Hepatocyte (in vitro differentiated cells): ENCODE measurements at regions not wholly inside any gene's neighbourhood (a gene's known extent, or its start where the extent isn't known, plus 50 kb on each side); places are given as distances from the start of the nearest gene placed in this dataset.

Experiments
- DNase-seq: peaks from one replicate; pipeline ENCODE4 v3.0.0-alpha.2; 2016; ENCODE audit warnings: low spot score
- H2AFZ ChIP-seq: fragments of 200-600 bp; sonication (generic); 2 replicates; pipeline ENCODE4 v1.6.0; 2016; ENCODE audit warnings: antibody characterized with exemption, mild to moderate bottlenecking
- H3K27ac ChIP-seq: fragments of 200-600 bp; sonication (generic); 2 replicates; pipeline ENCODE4 v1.5.1; 2016; ENCODE audit warnings: mild to moderate bottlenecking
- H3K27me3 ChIP-seq: fragments of 200-600 bp; sonication (generic); 2 replicates; pipeline ENCODE4 v1.6.1; 2016
- H3K36me3 ChIP-seq: fragments of 200-600 bp; sonication (generic); replicated peaks from 2 replicates; pipeline ENCODE4 v1.5.1; 2016; ENCODE audit warnings: low read depth; ENCODE audit not compliant: insufficient read depth
- H3K4me1 ChIP-seq: fragments of 200-600 bp; sonication (generic); 2 replicates; pipeline ENCODE4 v1.5.1; 2016; ENCODE audit warnings: mild to moderate bottlenecking, moderate library complexity; ENCODE audit not compliant: insufficient read depth
- H3K4me2 ChIP-seq: fragments of 200-600 bp; sonication (generic); 2 replicates; pipeline ENCODE4 v1.6.0; 2016
- H3K4me3 ChIP-seq: fragments of 200-600 bp; sonication (generic); 2 replicates; pipeline ENCODE4 v1.5.1; 2016; ENCODE audit warnings: mild to moderate bottlenecking
- H3K79me2 ChIP-seq: fragments of 200-600 bp; sonication (generic); 2 replicates; pipeline ENCODE4 v1.6.0; 2017; ENCODE audit warnings: mild to moderate bottlenecking
- H3K9me2 ChIP-seq: fragments of 200-600 bp; sonication (generic); replicated peaks from 2 replicates; pipeline ENCODE4 v1.6.0; 2017; ENCODE audit warnings: mild to moderate bottlenecking; ENCODE audit not compliant: insufficient read depth
- H3K9me3 ChIP-seq: fragments of 200-600 bp; sonication (generic); 2 replicates; pipeline ENCODE4 v1.5.1; 2016; ENCODE audit warnings: low read depth, mild to moderate bottlenecking
- H4K20me1 ChIP-seq: fragments of 200-600 bp; sonication (generic); 2 replicates; pipeline ENCODE4 v1.6.0; 2016; ENCODE audit warnings: mild to moderate bottlenecking; ENCODE audit not compliant: insufficient read depth, poor library complexity, severe bottlenecking
- CTCF ChIP-seq: fragments of 200-600 bp; sonication (generic); IDR thresholded peaks from 2 replicates; pipeline ENCODE4 v1.5.1; 2016; ENCODE audit warnings: antibody characterized with exemption, mild to moderate bottlenecking; ENCODE audit not compliant: poor library complexity
- EZH2 ChIP-seq: fragments of 200-600 bp; sonication (generic); IDR thresholded peaks from 2 replicates; pipeline ENCODE4 v1.6.1; 2016; ENCODE audit warnings: antibody characterized with exemption, mild to moderate bottlenecking, borderline replicate concordance
- EZH2phosphoT487 ChIP-seq: fragments of 200-600 bp; sonication (generic); IDR thresholded peaks from one replicate; pipeline ENCODE4 v1.6.1; 2018; ENCODE audit warnings: antibody characterized with exemption, mild to moderate bottlenecking, low read depth, moderate library complexity; ENCODE audit not compliant: unreplicated experiment, severe bottlenecking
- WGBS: methylation state at CpG from one replicate; pipeline ENCODE4 v1.1.6; 2016; ENCODE audit warnings: low lambda C conversion rate; ENCODE audit errors: missing lambda C conversion rate; 5-methylcytosine and 5-hydroxymethylcytosine counted together

GRCh38 chrX:35339796-35340195, 397.2 kb downstream of the FAM47B start:
- H4K20me1 ChIP-seq, result no peaks in the 10 kb centered on the region
- H3K27me3 ChIP-seq, result no peaks in the 10 kb centered on the region
- no peak overlapping the region for H3K4me3 ChIP-seq
- H3K4me1 ChIP-seq, result no peaks in the 10 kb centered on the region
- H3K36me3 ChIP-seq, result no peaks in the 10 kb centered on the region
- no peaks in the 10 kb centered on the region for H3K9me2 ChIP-seq
- WGBS, result 85% methylated on average over 3 of the region's 3 CpGs
- no peak overlapping the region for H3K27ac ChIP-seq
- H3K4me2 ChIP-seq, result no peak overlapping the region
- H3K9me3 ChIP-seq, result no peaks in the 10 kb centered on the region
- H3K79me2 ChIP-seq, result no peaks in the 10 kb centered on the region
- no peak overlapping the region for H2AFZ ChIP-seq
- TF ChIP-seq CTCF, result no peak
- no peak for TF ChIP-seq EZH2phosphoT487
- no peak for TF ChIP-seq EZH2
- no peak for DNase-seq

- H3K27ac ChIP-seq, result no peak overlapping the region
- H3K4me3 ChIP-seq, result no peak overlapping the region
- H3K4me1 ChIP-seq, result no peaks in the 10 kb centered on the region
- no peaks in the 10 kb centered on the region for H3K9me3 ChIP-seq
- H3K4me2 ChIP-seq, result no peak overlapping the region
- H3K79me2 ChIP-seq, result no peaks in the 10 kb centered on the region
- no peaks in the 10 kb centered on the region for H3K9me2 ChIP-seq
- no peak overlapping the region for H2AFZ ChIP-seq
- 66% methylated on average over 1 of the region's 1 CpG for WGBS
- H3K27me3 ChIP-seq, result no peaks in the 10 kb centered on the region
- no peaks in the 10 kb centered on the region for H3K36me3 ChIP-seq
- H4K20me1 ChIP-seq, result no peaks in the 10 kb centered on the region
- DNase-seq, result no peak
- no peak for TF ChIP-seq EZH2phosphoT487
- TF ChIP-seq CTCF, result no peak
- no peak for TF ChIP-seq EZH2
Observed at GRCh38 chrX:35340465-35340864, 397.9 kb downstream of the FAM47B start.

- Histone ChIP-seq H3K9me2 (no peaks in the 10 kb centered on the region), H3K4me2 (no peak overlapping the region), H3K4me1 (no peaks in the 10 kb centered on the region), H3K4me3 (no peak overlapping the region), H2AFZ (no peak overlapping the region), H3K27me3 (no peaks in the 10 kb centered on the region), H3K9me3 (no peaks in the 10 kb centered on the region), H4K20me1 (no peaks in the 10 kb centered on the region), H3K27ac (no peak overlapping the region), H3K79me2 (no peaks in the 10 kb centered on the region), H3K36me3 (no peaks in the 10 kb centered on the region)
- no peak for DNase-seq
- WGBS, result 71% methylated on average over 1 of the region's 1 CpG
- no peak for TF ChIP-seq CTCF
- no peak for TF ChIP-seq EZH2phosphoT487
Observed at GRCh38 chrX:35351212-35351611, 408.6 kb downstream of the FAM47B start.

GRCh38 chrX:35351795-35352483, 409.3 kb downstream of the FAM47B start:
- no peaks in the 10 kb centered on the region for H3K79me2 ChIP-seq
- no peaks in the 10 kb centered on the region for H3K9me3 ChIP-seq
- H3K9me2 ChIP-seq, result no peaks in the 10 kb centered on the region
- TF ChIP-seq EZH2phosphoT487, result no peak
- no peak for TF ChIP-seq CTCF
- TF ChIP-seq EZH2, result no peak
- no peak overlapping the region for H3K4me3 ChIP-seq
- no peak for DNase-seq
- H4K20me1 ChIP-seq, result no peaks in the 10 kb centered on the region
- H3K4me2 ChIP-seq, result no peak overlapping the region
- no peaks in the 10 kb centered on the region for H3K27me3 ChIP-seq
- H2AFZ ChIP-seq, result no peak overlapping the region
- WGBS, result 80% methylated on average over 5 of the region's 5 CpGs
- no peak overlapping the region for H3K27ac ChIP-seq
- no peaks in the 10 kb centered on the region for H3K4me1 ChIP-seq
- no peaks in the 10 kb centered on the region for H3K36me3 ChIP-seq
